Stomach (tissue), 8 donors: ENCODE measurements at regions not wholly inside any gene's neighbourhood (a gene's known extent, or its start where the extent isn't known, plus 50 kb on each side); places are given as distances from the start of the nearest gene placed in this dataset.

ENCODE experiments used
- DNase-seq, 2 donors: peaks; one replicate each; pipeline versions ENCODE4 v3.0.0 to v3.0.0-alpha.2; 2013 to 2019
- H3K27ac ChIP-seq, 5 donors: fragments of 200-600 bp in 4 of 5; sonication (generic) in 4 of 5; one replicate each; pipeline ENCODE4 v1.5.1; 2013 to 2019; ENCODE audit warnings: mild to moderate bottlenecking in 1 of 5, moderate library complexity in 1 of 5
- H3K27me3 ChIP-seq, 3 donors: fragments of 200-600 bp; sonication (generic); one replicate each; pipeline ENCODE4 v1.5.1; 2017 to 2019; ENCODE audit warnings: mixed run types in 1 of 3
- H3K36me3 ChIP-seq, 4 donors: fragments of 200-600 bp; sonication (generic); 1 replicate in 3 of 4; 2 replicates in 1 of 4; pipeline ENCODE4 v1.5.1; 2016 to 2019
- H3K4me1 ChIP-seq, 4 donors: fragments of 200-600 bp; sonication (generic); one replicate each; pipeline ENCODE4 v1.5.1; 2016 to 2019
- H3K4me3 ChIP-seq, 4 donors: fragments of 200-600 bp; sonication (generic) in 3 of 4; one replicate each; pipeline ENCODE4 v1.5.1; 2016 to 2019; ENCODE audit warnings: mild to moderate bottlenecking in 1 of 4
- H3K9me3 ChIP-seq, 4 donors: fragments of 200-600 bp; sonication (generic); one replicate each; pipeline ENCODE4 v1.5.1; 2016 to 2019
- EP300 ChIP-seq: sonication (generic); formaldehyde crosslinking; IDR thresholded peaks from one replicate; pipeline ENCODE4 v1.6.1; 2017; ENCODE audit warnings: antibody characterized with exemption
- POLR2A ChIP-seq, 4 donors: fragments of 450-650 bp; IDR thresholded peaks; one replicate each; pipeline ENCODE4 v1.6.1; 2016; ENCODE audit warnings: antibody characterized with exemption in 4 of 4, control low read depth in 2 of 4, mild to moderate bottlenecking in 1 of 4, moderate library complexity in 1 of 4
- POLR2AphosphoS5 ChIP-seq, 3 donors: sonication (generic); formaldehyde crosslinking; IDR thresholded peaks; one replicate each; pipeline ENCODE4 v1.6.1; 2016; ENCODE audit warnings: antibody characterized with exemption in 3 of 3
- WGBS, 5 donors: extraction: QIAGEN DNeasy Blood & Tissue Kit in 3 of 5; methylation state at CpG; one replicate each; pipeline versions ENCODE4 v1.1.5 to v1.1.7; 2013 to 2018; 5-methylcytosine and 5-hydroxymethylcytosine counted together
- intact Hi-C: fragments of 100-400 bp; cut with DNase I; formaldehyde crosslinking; loops from one replicate; pipeline ENCODE4 v1.15.1; 2023; ENCODE audit warnings: low total_unique reads
- TF ChIP-seq, protein P1 (sequence below), 7 experiments: fragments of 450-650 bp in 4 of 7; fragments of 200-600 bp in 3 of 7; sonication (generic) in 3 of 7; IDR thresholded peaks; one replicate each; pipeline ENCODE4 v1.5.1; 2016 to 2019; ENCODE audit warnings: antibody characterized with exemption in 7 of 7, control low read depth in 2 of 7, mild to moderate bottlenecking in 1 of 7
- donor health status: healthy with polysubstance abuse.
- donor health status: Bipolar disorder and iron deficiency.
- donor health status: healthy.

DNA sequence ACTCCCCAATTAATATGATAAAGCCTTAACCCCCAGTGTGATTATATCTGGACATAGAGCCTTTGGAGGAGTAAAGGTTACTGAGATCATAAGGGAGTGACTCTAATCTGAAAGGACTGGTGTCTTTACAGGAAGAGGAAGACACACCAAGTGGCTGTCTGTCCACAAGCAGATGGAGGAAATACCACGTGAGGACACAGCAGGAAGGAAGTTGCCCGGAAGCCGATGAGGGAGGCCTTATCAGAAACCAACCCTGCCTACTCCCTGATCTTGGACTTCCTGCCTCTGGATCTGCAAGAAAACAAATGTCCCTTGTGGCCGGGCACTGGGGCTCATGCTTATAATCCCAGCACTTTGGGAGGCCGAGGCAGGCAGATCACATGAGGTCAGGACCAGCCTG, 110.3 kb upstream of the CHRM3 start:
- no peak overlapping the region for H3K4me3 ChIP-seq
- H3K4me1 ChIP-seq, result no peaks in the 10 kb centered on the region
- TF ChIP-seq EP300, result no peak
- TF ChIP-seq, protein P1, sequence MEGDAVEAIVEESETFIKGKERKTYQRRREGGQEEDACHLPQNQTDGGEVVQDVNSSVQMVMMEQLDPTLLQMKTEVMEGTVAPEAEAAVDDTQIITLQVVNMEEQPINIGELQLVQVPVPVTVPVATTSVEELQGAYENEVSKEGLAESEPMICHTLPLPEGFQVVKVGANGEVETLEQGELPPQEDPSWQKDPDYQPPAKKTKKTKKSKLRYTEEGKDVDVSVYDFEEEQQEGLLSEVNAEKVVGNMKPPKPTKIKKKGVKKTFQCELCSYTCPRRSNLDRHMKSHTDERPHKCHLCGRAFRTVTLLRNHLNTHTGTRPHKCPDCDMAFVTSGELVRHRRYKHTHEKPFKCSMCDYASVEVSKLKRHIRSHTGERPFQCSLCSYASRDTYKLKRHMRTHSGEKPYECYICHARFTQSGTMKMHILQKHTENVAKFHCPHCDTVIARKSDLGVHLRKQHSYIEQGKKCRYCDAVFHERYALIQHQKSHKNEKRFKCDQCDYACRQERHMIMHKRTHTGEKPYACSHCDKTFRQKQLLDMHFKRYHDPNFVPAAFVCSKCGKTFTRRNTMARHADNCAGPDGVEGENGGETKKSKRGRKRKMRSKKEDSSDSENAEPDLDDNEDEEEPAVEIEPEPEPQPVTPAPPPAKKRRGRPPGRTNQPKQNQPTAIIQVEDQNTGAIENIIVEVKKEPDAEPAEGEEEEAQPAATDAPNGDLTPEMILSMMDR (IDR thresholded peaks at IDR 0.05), result no peak
- no peak for TF ChIP-seq POLR2A (IDR thresholded peaks at IDR 0.05)
- no peak for TF ChIP-seq POLR2AphosphoS5 (IDR thresholded peaks at IDR 0.05)
- intact Hi-C loops, result no loop called here
- no peak for DNase-seq
- 66 to 78% (median 76%) methylated on average over 5 of the region's 5 CpGs for WGBS, 5 donors
- H3K9me3 ChIP-seq, result no peaks in the 10 kb centered on the region
- H3K36me3 ChIP-seq, result no peaks in the 10 kb centered on the region
- H3K27me3 ChIP-seq, result no peaks in the 10 kb centered on the region
- H3K27ac ChIP-seq, result no peak overlapping the region

DNA sequence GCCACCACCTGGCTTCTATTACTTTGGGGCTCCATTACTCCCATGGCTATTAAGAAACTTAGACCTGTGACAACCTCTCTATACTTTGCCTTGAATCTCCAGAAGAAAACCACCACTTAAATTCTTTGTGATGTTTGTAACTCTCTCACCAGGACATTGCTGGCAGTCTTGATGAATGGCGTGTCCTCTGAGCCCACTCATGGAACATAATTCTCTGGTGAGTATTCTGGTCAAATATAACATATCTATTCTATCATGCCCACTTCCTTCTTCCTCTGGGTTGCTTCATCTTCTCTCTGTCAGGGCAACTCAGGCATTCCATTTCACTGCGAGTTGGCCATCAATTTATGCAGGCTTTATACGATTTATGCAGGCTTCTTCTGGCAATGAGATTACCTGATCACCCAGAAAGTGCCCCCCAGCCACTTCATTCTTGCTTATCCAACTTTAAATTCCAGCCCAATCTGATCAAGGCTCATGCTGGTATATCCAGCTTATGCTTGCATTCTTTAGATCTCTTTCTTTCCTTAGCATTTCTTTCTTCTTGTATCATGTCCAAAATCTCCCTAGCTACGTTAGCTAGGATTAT, 112.0 kb upstream of the CHRM3 start:
- WGBS, 5 donors, result 67 to 86% (median 78%) methylated on average over 4 of the region's 4 CpGs
- Histone ChIP-seq H3K36me3 (no peaks in the 10 kb centered on the region), H3K4me1 (no peaks in the 10 kb centered on the region), H3K4me3 (no peak overlapping the region), H3K27me3 (no peaks in the 10 kb centered on the region), H3K27ac (no peak overlapping the region), H3K9me3 (no peaks in the 10 kb centered on the region)
- intact Hi-C loops, result no loop called here
- TF ChIP-seq, protein P1 (IDR thresholded peaks at IDR 0.05), result no peak
- TF ChIP-seq POLR2A (IDR thresholded peaks at IDR 0.05) (no peak), POLR2AphosphoS5 (IDR thresholded peaks at IDR 0.05) (no peak), EP300 (no peak)
- no peak for DNase-seq

DNA sequence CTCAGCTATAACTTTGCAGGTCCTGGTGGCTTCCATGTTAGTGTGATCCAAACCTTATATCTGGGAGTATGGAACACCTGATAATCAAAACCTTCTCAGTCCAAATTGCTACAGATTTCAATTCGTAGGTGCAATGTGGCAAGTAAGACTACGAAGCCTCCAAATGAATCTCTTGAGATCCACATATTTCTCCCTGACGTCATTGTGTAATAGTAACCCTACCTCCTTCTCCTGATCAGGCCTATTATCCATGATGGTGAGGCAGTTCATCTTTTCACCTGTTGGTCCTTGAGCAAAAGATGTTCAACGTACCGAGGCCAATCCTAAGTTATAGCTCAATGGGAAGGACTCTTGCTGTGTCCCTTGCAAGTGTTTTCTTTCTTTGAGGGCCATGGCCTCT, 115.9 kb upstream of the CHRM3 start:
- WGBS, 5 donors, result 92 to 95% (median 94%) methylated on average over 5 of the region's 5 CpGs
- Histone ChIP-seq H3K27me3 (no peaks in the 10 kb centered on the region), H3K36me3 (no peaks in the 10 kb centered on the region), H3K4me1 (peaks cover 0 to 11% (median 5%) of the 10 kb centered on the region in 4 donors), H3K4me3 (no peak overlapping the region), H3K9me3 (no peaks in the 10 kb centered on the region), H3K27ac (no peak overlapping the region)
- intact Hi-C loops, result no loop called here
- DNase-seq, result no peak
- TF ChIP-seq POLR2AphosphoS5 (IDR thresholded peaks at IDR 0.05), result no peak
- TF ChIP-seq, protein P1 (IDR thresholded peaks at IDR 0.05), result no peak

DNA sequence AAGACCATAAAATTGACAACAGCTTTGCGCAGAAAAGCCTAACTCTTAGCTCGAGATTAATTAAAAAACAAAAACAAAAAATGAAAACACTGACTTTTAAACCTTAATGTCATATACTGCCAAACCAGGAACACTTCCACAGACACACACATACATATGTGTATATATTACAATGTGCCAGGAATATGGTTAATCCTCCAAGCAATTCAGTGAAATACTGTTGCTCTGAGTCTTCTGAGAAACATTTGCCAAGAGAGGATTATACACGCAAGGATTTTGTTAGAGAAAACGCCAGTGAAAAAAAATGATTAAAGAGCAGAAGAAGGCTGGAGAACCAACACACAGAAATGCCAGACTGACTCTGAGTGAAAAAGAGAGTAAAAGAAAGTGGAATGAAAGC, 116.7 kb upstream of the CHRM3 start:
- no peaks in the 10 kb centered on the region for H3K9me3 ChIP-seq
- WGBS, 5 donors, result 68 to 83% (median 74%) methylated on average over 4 of the region's 4 CpGs

More for the DNA sequence above, 116.7 kb upstream of the CHRM3 start:
- DNase-seq, result no peak
- TF ChIP-seq POLR2AphosphoS5 (IDR thresholded peaks at IDR 0.05) (no peak), POLR2A (IDR thresholded peaks at IDR 0.05) (no peak), EP300 (no peak)
- TF ChIP-seq, protein P1 (IDR thresholded peaks at IDR 0.05), result no peak
- H3K4me3 ChIP-seq, result no peak overlapping the region
- intact Hi-C loops, result no loop called here
- H3K4me1 ChIP-seq, result peaks cover 0 to 11% (median 5%) of the 10 kb centered on the region in 4 donors
- no peak overlapping the region for H3K27ac ChIP-seq
- no peaks in the 10 kb centered on the region for H3K36me3 ChIP-seq
- H3K27me3 ChIP-seq, result no peaks in the 10 kb centered on the region
